ENCODE measurements at regions not wholly inside any gene's neighbourhood (a gene's known extent, or its start where the extent isn't known, plus 50 kb on each side); places are given as distances from the start of the nearest gene placed in this dataset.

DNA sequence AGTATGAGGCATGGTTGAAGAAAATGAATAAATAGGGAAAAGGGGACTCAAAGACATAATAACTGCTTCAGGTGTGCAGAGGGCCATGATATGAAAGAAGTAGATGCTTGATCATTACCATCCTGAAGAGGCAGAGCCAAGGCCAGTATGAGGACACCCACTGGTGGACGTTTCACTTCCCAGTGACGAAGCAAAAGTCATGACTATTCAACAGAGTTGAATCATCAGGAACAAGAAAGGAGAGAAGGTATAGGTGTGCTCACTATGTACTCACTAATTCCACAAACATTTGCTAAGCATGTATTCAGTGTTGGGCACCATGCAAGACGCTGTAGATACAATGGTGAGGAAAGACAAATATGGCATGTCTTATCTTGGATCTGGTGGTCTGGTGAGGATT lies 319.2 kb upstream of the RUNX1 start:
- Histone ChIP-seq H3K4me1 (peaks cover 0 to 5% (median 0%) of the 10 kb centered on the region in 9 donors), H3K27ac (peak overlapping the region in 1 of 10 donors; percentile 77), H3K27me3 (no peaks in the 10 kb centered on the region), H3K4me3 (no peak overlapping the region), H3K9me3 (no peaks in the 10 kb centered on the region), H3K36me3 (no peaks in the 10 kb centered on the region)
- DNase-seq (no peak), ATAC-seq (no peak)
- WGBS, 2 donors, result 77 to 83% methylated on average over 3 of the region's 3 CpGs
- TF ChIP-seq, protein P1, sequence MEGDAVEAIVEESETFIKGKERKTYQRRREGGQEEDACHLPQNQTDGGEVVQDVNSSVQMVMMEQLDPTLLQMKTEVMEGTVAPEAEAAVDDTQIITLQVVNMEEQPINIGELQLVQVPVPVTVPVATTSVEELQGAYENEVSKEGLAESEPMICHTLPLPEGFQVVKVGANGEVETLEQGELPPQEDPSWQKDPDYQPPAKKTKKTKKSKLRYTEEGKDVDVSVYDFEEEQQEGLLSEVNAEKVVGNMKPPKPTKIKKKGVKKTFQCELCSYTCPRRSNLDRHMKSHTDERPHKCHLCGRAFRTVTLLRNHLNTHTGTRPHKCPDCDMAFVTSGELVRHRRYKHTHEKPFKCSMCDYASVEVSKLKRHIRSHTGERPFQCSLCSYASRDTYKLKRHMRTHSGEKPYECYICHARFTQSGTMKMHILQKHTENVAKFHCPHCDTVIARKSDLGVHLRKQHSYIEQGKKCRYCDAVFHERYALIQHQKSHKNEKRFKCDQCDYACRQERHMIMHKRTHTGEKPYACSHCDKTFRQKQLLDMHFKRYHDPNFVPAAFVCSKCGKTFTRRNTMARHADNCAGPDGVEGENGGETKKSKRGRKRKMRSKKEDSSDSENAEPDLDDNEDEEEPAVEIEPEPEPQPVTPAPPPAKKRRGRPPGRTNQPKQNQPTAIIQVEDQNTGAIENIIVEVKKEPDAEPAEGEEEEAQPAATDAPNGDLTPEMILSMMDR (IDR thresholded peaks at IDR 0.05), result no peak
- intact Hi-C loops (cut with DNase I), result no loop called here

DNA sequence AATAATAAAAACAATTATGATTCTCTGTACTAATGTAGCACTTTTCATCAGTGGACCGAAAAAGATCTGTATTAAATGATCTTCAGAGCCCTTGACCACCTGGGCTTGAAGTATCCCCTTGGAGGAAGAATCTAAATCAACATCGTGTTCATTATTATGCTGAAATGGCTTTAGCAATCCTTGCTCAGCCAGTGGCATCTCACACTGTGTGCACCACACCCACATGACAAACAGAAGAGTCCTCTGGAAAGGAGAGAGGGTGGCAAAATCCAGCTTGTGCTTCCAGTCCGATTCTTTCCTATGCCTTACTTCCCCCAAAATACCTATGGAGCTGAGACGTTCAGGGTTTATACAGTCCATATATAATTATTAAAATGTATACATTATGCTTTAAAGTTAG lies 318.5 kb upstream of the RUNX1 start:
- H3K27me3 ChIP-seq, result no peaks in the 10 kb centered on the region
- peak overlapping the region in 3 of 10 donors; percentile 51 to 77 (median 73) for H3K27ac ChIP-seq
- intact Hi-C loops (cut with DNase I), result no loop called here
- TF ChIP-seq, protein P1 (IDR thresholded peaks at IDR 0.05), result no peak
- H3K9me3 ChIP-seq, result no peaks in the 10 kb centered on the region
- H3K36me3 ChIP-seq, result no peaks in the 10 kb centered on the region
- no peak overlapping the region for H3K4me3 ChIP-seq
- H3K4me1 ChIP-seq, result peaks cover 0 to 5% (median 0%) of the 10 kb centered on the region in 9 donors
- WGBS, 2 donors, result 69 to 76% methylated on average over 4 of the region's 4 CpGs
- DNase-seq, result no peak
- no peak for ATAC-seq

DNA sequence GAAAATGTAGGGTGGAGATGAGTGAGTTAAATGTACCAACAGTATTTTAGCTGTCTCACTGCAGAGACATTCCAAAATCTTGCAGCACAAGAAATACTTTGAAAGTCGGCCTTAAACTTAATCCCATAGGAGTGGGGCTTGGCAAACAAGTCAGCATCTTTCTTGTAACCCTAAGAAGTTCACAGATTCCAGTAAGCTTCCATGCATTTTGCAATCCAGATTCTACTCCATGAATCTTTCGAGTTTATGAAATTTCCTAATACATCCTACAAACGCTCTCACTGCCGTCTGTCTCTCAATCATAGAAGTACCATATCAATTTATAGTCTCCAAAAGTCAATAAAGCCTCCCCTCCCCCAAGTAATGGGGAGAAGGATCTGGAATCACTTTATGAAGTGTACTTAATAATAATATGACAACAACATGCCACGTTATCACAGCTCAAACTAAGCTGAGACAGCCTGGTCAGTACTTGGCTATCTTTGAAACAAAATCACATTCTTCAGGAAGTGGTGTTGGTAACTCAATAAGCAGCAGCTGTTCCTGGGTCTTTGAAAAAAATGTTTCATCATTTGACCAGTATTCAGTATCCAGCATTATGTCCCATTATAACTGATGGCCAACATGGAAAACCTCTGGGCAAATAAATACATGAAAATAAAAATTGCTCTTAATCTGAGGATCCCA lies 317.4 kb upstream of the RUNX1 start:
- Histone ChIP-seq H3K4me3 (no peak overlapping the region), H3K9me3 (no peaks in the 10 kb centered on the region), H3K27me3 (no peaks in the 10 kb centered on the region), H3K27ac (peak overlapping the region in 9 of 10 donors; percentile 9 to 77 (median 51)), H3K36me3 (no peaks in the 10 kb centered on the region), H3K4me1 (peaks cover 0 to 5% (median 0%) of the 10 kb centered on the region in 9 donors)
- TF ChIP-seq, protein P1 (IDR thresholded peaks at IDR 0.05), result no peak
- DNase-seq, result peak in 1 of 2 donors; percentile 66
- 51 to 52% methylated on average over 5 of the region's 5 CpGs for WGBS, 2 donors
- peak; percentile 44 to 87 (median 68) for ATAC-seq
- intact Hi-C loops (cut with DNase I), result no loop called here

DNA sequence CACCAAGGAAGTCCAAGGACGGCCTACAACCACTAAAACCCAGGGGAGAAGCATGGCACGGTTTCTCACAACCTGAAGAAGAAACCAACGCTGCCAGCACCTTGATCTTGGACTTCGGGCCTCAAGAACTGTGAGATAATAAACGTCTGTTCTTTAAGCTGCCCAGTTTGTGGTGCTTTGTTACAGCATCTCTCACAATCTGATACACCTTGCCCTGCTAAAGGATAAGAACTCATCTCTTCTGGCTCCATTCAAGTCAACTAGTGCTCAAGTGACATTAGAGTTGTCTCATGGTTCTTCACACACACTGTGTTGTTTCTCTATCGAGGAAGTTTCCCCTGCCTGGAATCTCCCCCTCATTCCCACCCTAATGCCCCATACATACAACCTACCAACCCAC lies 314.4 kb upstream of the RUNX1 start:
- Histone ChIP-seq H3K4me1 (peaks cover 0 to 7% (median 0%) of the 10 kb centered on the region in 9 donors), H3K27ac (no peak overlapping the region), H3K9me3 (no peaks in the 10 kb centered on the region), H3K4me3 (no peak overlapping the region), H3K27me3 (no peaks in the 10 kb centered on the region), H3K36me3 (no peaks in the 10 kb centered on the region)
- DNase-seq (no peak), ATAC-seq (no peak)
- WGBS, 2 donors, result 83 to 88% methylated on average over 6 of the region's 6 CpGs
- TF ChIP-seq, protein P1 (IDR thresholded peaks at IDR 0.05), result no peak
- intact Hi-C loops (cut with DNase I), result no loop called here

Measured in heart right ventricle (tissue), 16 donors.